Lower lobe of right lung (tissue), 2 donors: ENCODE measurements at regions not wholly inside any gene's neighbourhood (a gene's known extent, or its start where the extent isn't known, plus 50 kb on each side); places are given as distances from the start of the nearest gene placed in this dataset.

Experiments used
- ATAC-seq, 2 donors: fragments of 200-7000 bp; cut with Tn5 transposase; one replicate each; pipeline ENCODE4 v1.9.1; 2020 to 2022; ENCODE audit warnings: mild to moderate bottlenecking in 2 of 2, moderate library complexity in 2 of 2
- DNase-seq: peaks from one replicate; pipeline ENCODE4 v3.0.0-alpha.2; 2020
- H3K27ac ChIP-seq: fragments of 200-600 bp; one replicate; pipeline ENCODE4 v1.8.0; 2022
- H3K27me3 ChIP-seq: fragments of 200-600 bp; one replicate; pipeline ENCODE4 v1.8.0; 2022; ENCODE audit warnings: low read depth
- H3K36me3 ChIP-seq: fragments of 200-600 bp; one replicate; pipeline ENCODE4 v1.8.0; 2022; ENCODE audit warnings: mild to moderate bottlenecking
- H3K4me1 ChIP-seq: fragments of 200-600 bp; one replicate; pipeline ENCODE4 v1.8.0; 2022
- H3K4me3 ChIP-seq: fragments of 200-600 bp; one replicate; pipeline ENCODE4 v1.8.0; 2022; ENCODE audit warnings: mild to moderate bottlenecking
- H3K9me3 ChIP-seq: fragments of 200-600 bp; one replicate; pipeline ENCODE4 v1.8.0; 2022
- CTCF ChIP-seq: fragments of 200-600 bp; IDR thresholded peaks from one replicate; pipeline ENCODE4 v1.8.0; 2022; ENCODE audit warnings: antibody characterized with exemption, mild to moderate bottlenecking
- intact Hi-C: fragments of 100-400 bp; cut with DNase I; formaldehyde crosslinking; loops from one replicate; pipeline ENCODE4 v1.11.0; 2022
- donor health status: DM: no; HTN: yes; CAD: no; lungs with severe emphysema.

- no peak for TF ChIP-seq CTCF
- Histone ChIP-seq H3K27ac (no peak overlapping the region), H3K9me3 (no peaks in the 10 kb centered on the region), H3K36me3 (no peaks in the 10 kb centered on the region), H3K27me3 (peaks cover 54% of the 10 kb centered on the region), H3K4me1 (peaks cover 13% of the 10 kb centered on the region), H3K4me3 (no peak overlapping the region)
- ATAC-seq (no peak), DNase-seq (no peak)
- intact Hi-C loops, result no loop called here
Observed at GRCh38 chr13:110811008-110811720, 97.7 kb downstream of the ING1 start.

GRCh38 chr13:110811771-110812120 lies 98.2 kb downstream of the ING1 start:
- Histone ChIP-seq H3K27me3 (peaks cover 50% of the 10 kb centered on the region), H3K27ac (no peak overlapping the region), H3K4me3 (peak overlapping the region; percentile 42), H3K9me3 (no peaks in the 10 kb centered on the region), H3K36me3 (no peaks in the 10 kb centered on the region), H3K4me1 (peaks cover 13% of the 10 kb centered on the region)
- no peak for DNase-seq
- no peak for TF ChIP-seq CTCF
- intact Hi-C loops, result no loop called here
- ATAC-seq, result peak in 1 of 2 donors; percentile 8

GRCh38 chr13:110812121-110812868 lies 98.8 kb downstream of the ING1 start:
- Histone ChIP-seq H3K27ac (no peak overlapping the region), H3K4me3 (peak overlapping the region; percentile 42), H3K36me3 (no peaks in the 10 kb centered on the region), H3K4me1 (peaks cover 13% of the 10 kb centered on the region), H3K9me3 (no peaks in the 10 kb centered on the region), H3K27me3 (peaks cover 48% of the 10 kb centered on the region)
- intact Hi-C loops, result no loop called here
- ATAC-seq (peak; percentile 13 to 38), DNase-seq (no peak)
- TF ChIP-seq CTCF, result no peak

- intact Hi-C loops, result no loop called here
- Histone ChIP-seq H3K4me3 (no peak overlapping the region), H3K27ac (no peak overlapping the region), H3K4me1 (peaks cover 13% of the 10 kb centered on the region), H3K36me3 (no peaks in the 10 kb centered on the region), H3K27me3 (peaks cover 43% of the 10 kb centered on the region), H3K9me3 (no peaks in the 10 kb centered on the region)
- ATAC-seq (no peak), DNase-seq (no peak)
- no peak for TF ChIP-seq CTCF
Observed at GRCh38 chr13:110812869-110813645, 99.6 kb downstream of the ING1 start.

GRCh38 chr13:110813646-110814624 lies 100.4 kb downstream of the ING1 start:
- DNase-seq (no peak), ATAC-seq (no peak)
- Histone ChIP-seq H3K36me3 (no peaks in the 10 kb centered on the region), H3K27me3 (peaks cover 34% of the 10 kb centered on the region), H3K9me3 (no peaks in the 10 kb centered on the region), H3K27ac (no peak overlapping the region), H3K4me3 (no peak overlapping the region), H3K4me1 (peaks cover 13% of the 10 kb centered on the region)
- intact Hi-C loops, result no loop called here
- TF ChIP-seq CTCF, result no peak
